ENCODE measurements at regions not wholly inside any gene's neighbourhood (a gene's known extent, or its start where the extent isn't known, plus 50 kb on each side); places are given as distances from the start of the nearest gene placed in this dataset.

- H3K4me3 ChIP-seq (ENCODE audit: low read length) = no peak overlapping the region
- no peak for TF ChIP-seq CTCF (conservative IDR thresholded peaks at IDR 0.05; ENCODE audit: low read length)
- DNase-seq (ENCODE audit: low read depth) = no peak
Measured at GRCh38 chr11:104588446-104588845, 309.8 kb downstream of the CASP12 start.

GRCh38 chr11:104584823-104585222 lies 313.4 kb downstream of the CASP12 start:
- TF ChIP-seq CTCF (conservative IDR thresholded peaks at IDR 0.05; ENCODE audit: low read length) = no peak
- no peak overlapping the region for H3K4me3 ChIP-seq (ENCODE audit: low read length)
- DNase-seq (ENCODE audit: low read depth) = no peak

- peak; percentile 5 for DNase-seq (ENCODE audit: low read depth)
Measured at GRCh38 chr11:104583857-104584256, 314.4 kb downstream of the CASP12 start.

GRCh38 chr11:104582431-104582830 lies 315.8 kb downstream of the CASP12 start:
- TF ChIP-seq CTCF (conservative IDR thresholded peaks at IDR 0.05; ENCODE audit: low read length) = no peak
- H3K4me3 ChIP-seq (ENCODE audit: low read length) = no peak overlapping the region
- DNase-seq (ENCODE audit: low read depth) = no peak

More at GRCh38 chr11:104583857-104584256, 314.4 kb downstream of the CASP12 start:
- H3K4me3 ChIP-seq (ENCODE audit: low read length) = no peak overlapping the region
- no peak for TF ChIP-seq CTCF (conservative IDR thresholded peaks at IDR 0.05; ENCODE audit: low read length)

GRCh38 chr11:104581246-104581980 lies 316.8 kb downstream of the CASP12 start:
- no peak for TF ChIP-seq CTCF (conservative IDR thresholded peaks at IDR 0.05; ENCODE audit: low read length)
- DNase-seq (ENCODE audit: low read depth) = no peak
- H3K4me3 ChIP-seq (ENCODE audit: low read length) = no peak overlapping the region

- no peak for TF ChIP-seq CTCF (conservative IDR thresholded peaks at IDR 0.05; ENCODE audit: low read length)
- H3K4me3 ChIP-seq (ENCODE audit: low read length) = no peak overlapping the region
- DNase-seq (ENCODE audit: low read depth) = peak; percentile 40
Measured at GRCh38 chr11:104573441-104573990, 324.7 kb downstream of the CASP12 start.

GRCh38 chr11:104572279-104572678 lies 326.0 kb downstream of the CASP12 start:
- DNase-seq (ENCODE audit: low read depth) = no peak
- no peak overlapping the region for H3K4me3 ChIP-seq (ENCODE audit: low read length)
- TF ChIP-seq CTCF (conservative IDR thresholded peaks at IDR 0.05; ENCODE audit: low read length) = no peak

All from AG10803 (cell line).